Activated T-cell treated with anti-CD3 and anti-CD28 coated beads for 4 hours (primary cell): ENCODE measurements at regions not wholly inside any gene's neighbourhood (a gene's known extent, or its start where the extent isn't known, plus 50 kb on each side); places are given as distances from the start of the nearest gene placed in this dataset.

Experiments used
- DNase-seq: peaks from one replicate; pipeline ENCODE4 v3.0.0-alpha.2; 2020

DNA sequence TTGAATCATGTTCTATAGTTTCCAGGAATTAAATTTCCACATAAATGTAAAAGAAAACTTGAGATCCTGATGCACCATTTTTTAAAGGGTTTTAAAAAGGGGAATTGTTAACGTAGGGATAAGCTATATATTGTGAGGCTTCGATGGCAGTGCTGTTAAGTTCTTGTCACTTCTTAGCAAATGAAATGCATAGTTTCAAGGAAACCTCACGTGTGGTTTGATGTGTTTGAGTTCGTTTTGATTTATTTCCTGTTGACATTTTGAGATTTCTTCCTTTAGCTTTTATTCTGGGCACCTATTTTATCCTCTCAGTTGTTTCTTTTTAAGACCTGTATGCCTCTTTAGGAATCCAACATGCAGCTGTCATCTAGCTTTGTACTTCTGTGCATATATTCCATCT lies 301.0 kb downstream of the DOCK8 start:
- no peak for DNase-seq

GRCh38 chr9:517993-518392 lies 303.3 kb downstream of the DOCK8 start:
- no peak for DNase-seq

DNA sequence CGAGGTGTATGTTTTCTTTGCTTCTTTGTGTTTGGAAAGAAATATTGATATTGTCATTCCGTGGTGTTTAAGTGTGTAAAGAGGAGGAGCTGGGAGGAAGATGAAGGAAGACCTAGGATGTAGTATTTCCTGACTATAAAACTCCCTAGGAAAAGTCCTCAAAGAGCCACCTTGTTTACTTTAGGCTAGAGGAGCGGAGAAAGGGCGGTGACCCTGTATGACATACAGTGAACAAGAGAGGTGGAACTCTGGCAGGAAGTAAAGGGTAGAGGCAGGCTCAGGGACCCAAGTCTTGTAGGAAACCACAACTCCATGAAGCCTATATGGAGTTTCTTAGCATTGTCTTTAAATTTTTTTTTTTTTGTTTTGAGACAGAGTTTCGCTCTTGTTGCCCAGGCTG lies 303.9 kb downstream of the DOCK8 start:
- DNase-seq, result no peak

GRCh38 chr9:519579-519978 lies 304.9 kb downstream of the DOCK8 start:
- no peak for DNase-seq

GRCh38 chr9:520302-520701 lies 305.6 kb downstream of the DOCK8 start:
- no peak for DNase-seq

DNA sequence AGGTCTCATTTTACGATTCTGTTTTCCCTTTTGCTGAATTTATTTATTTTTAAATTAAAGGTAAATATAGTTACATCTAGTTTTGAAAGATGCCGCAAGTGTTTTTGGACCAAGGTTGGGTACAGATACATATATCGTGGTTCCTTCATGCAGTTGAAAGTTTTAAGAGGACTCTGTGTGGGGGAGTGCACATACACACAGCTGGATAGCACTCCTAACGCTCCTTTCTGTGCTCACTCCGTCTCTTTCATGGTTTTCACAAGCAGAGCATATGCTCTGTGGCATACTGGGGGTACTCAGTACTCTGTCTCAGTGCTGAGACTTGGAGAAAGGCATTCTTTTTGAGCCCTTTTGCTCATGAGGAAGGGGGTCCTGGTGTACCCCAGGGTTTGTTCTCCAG lies 307.5 kb downstream of the DOCK8 start:
- DNase-seq, result no peak

- DNase-seq, result no peak
These were observed 308.0 kb downstream of the DOCK8 start for GRCh38 chr9:522658-523057.

- DNase-seq, result no peak
These were observed 308.8 kb downstream of the DOCK8 start for GRCh38 chr9:523444-523843.

- no peak for DNase-seq
These were observed 309.3 kb downstream of the DOCK8 start for GRCh38 chr9:524008-524407.

DNA sequence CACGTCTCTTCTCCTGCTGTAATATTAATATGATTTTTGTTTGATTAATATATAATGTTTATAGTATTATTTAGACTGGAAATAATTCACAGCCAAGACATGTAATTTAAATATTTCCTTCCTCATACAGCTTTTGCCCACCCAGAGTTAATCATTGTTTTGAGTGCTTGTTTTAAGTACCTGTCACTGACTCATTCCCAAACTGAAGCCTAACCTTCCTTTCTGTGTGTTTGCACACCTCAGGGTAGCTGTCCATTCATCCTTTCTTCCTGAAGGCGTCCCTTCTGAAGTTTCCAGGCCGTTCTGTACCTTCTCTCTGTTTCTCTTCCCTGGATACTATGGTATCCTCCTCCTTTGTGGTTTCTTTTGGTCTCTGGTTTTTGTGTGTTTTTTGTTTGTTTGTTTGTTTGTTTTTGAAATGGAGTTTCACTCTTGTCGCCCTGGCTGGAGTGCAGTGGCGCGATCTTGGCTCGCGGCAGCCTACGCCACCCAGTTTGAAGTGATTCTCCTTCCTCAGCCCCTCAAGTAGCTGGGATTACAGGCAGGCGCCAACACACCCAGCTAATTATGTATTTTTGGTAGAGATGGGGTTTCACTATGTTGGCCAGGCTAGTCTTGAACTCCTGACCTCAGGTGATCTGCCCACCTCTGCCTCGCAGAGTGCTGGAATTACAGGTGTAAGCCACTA lies 312.4 kb downstream of the DOCK8 start:
- DNase-seq, result no peak

- no peak for DNase-seq
These were observed 311.8 kb upstream of the DMRT1 start for GRCh38 chr9:529731-530130.

- DNase-seq, result no peak
These were observed 310.8 kb upstream of the DMRT1 start for GRCh38 chr9:530681-531080.

DNA sequence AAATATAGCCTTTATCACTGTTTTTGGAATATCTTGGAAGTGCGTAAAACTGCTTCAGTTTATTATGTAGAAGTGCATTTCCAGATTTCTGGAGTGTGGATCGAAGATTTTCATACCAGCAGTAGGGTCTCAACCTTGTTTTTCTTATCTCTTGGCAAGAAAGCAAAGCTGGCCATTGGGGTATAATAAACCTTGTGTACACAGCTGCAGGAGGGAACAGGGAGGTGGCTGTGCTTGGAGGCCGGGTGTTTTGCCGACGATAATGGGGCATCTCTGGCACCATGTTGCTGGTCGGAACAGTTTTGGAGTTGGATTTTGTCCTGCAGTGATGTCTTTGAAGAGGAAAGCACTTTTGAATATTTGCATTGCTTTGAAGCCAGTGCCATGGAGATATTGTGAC lies 308.8 kb upstream of the DMRT1 start:
- no peak for DNase-seq

GRCh38 chr9:534886-535285 lies 306.6 kb upstream of the DMRT1 start:
- DNase-seq, result no peak

- no peak for DNase-seq
These were observed 306.1 kb upstream of the DMRT1 start for GRCh38 chr9:535356-535755.

- no peak for DNase-seq
These were observed 304.6 kb upstream of the DMRT1 start for GRCh38 chr9:536597-537511.

DNA sequence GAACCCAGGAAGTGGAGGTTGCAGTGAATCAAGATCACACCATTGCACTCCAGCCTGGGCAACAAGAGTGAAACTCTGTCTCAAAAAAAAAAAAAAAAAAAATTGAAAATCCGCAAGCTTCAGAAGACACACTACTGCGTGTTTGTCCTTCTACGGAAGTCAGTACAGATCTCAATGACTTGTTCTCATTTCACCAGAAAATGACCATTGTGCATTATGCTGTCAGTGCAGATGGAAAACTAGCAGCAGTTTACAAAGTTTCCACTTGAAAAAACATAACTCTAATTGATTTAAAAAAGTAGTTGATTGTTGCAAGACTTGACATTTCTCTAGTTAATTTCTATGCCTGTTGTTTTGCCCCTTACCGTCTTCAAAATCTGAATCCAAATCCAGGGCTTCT lies 298.0 kb upstream of the DMRT1 start:
- no peak for DNase-seq

GRCh38 chr9:545480-545879 lies 296.0 kb upstream of the DMRT1 start:
- no peak for DNase-seq

DNA sequence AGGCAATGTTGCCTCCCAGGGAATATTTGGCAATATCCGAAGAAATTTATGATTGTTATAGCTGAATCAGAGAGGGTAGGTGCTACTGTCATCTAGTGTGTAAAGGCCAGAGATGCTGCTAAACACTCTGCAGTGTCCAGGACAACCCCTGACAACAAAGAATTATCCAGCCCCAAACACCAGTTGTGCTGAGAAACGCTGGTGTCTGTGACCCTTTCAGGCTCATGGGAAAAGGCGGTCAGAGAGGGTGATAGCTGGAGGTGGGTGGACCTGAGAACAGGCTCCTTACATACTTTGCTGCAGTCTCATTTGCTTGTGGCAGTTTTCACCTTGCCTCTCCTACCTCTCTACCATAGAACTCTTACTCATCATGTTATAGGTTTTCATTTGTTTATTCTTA lies 295.3 kb upstream of the DMRT1 start:
- no peak for DNase-seq

DNA sequence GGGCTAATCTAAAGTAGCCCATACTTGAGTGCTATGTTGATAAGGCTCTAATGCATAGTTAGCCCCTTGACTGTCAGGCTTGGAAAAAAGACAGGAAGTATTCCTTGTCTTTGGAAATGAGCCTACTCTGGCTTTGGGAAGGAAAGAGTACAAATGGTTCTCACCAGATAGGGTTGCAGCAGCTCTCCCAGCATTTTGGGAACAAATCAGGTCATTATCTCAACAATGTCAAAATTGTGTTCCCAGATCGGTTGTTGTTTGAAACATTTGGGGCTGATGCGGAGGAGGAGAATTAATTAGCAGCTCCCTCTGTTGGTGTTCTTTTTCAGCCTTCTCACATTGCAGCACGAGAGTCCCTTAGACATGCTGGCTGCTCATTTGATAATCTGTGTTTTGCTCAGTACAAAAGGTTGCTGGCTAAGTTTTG lies 294.7 kb upstream of the DMRT1 start:
- DNase-seq, result no peak

DNA sequence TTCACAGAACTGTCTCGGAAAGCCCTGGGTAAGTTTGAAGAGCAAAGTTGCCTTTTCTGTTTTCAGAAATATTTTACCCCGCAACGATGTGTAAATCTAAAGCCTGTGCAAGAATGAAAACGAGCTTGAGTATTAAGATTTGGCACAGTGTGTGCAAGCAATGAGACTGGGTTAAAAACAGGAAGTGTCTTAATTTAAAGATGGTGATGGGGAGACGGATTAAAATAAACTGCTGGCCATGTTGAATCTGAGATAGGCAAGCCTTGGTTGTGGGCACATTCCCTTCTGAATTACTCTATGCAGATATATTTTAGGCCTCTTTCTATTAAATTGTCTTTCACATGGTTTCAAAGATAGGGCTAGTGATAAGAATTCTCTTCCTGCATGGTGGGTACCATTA lies 294.2 kb upstream of the DMRT1 start:
- no peak for DNase-seq

DNA sequence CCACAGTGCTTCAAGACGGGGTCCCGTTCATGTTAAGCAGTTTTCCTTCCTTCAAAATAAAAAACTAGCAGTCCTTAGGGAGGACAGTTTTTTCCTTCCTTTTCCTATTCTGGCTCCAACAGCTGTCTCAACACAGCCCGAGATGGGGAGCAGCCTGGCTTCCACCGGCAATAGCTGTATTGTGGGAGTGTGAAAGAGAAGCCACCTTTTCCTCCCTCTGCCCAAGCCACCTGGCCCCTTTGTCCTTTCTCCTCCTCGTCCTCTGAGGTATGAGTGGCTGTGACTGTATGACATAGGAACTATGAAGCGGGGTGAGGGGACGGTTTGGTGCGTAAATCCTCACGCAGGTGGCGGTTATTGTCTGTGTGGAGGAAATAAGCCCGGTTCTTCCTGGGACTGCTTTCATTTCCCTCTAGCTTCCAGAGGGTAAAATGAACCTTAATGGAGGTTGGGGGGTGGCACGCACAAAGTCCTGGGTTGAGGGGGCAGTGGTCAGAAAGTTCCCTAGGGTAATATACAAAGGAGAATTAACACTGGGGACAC lies 292.0 kb upstream of the DMRT1 start:
- DNase-seq, result no peak

GRCh38 chr9:550333-550732 lies 291.2 kb upstream of the DMRT1 start:
- no peak for DNase-seq
